Sigmoid colon (tissue), 6 donors: ENCODE measurements at regions not wholly inside any gene's neighbourhood (a gene's known extent, or its start where the extent isn't known, plus 50 kb on each side); places are given as distances from the start of the nearest gene placed in this dataset.

Experiments
- DNase-seq: peaks from one replicate; pipeline ENCODE4 v3.0.0-alpha.2; 2019
- H3K27ac ChIP-seq, 4 donors: fragments of 200-600 bp; sonication (generic); one replicate each; pipeline ENCODE4 v1.5.1; 2016 to 2019; ENCODE audit warnings: mild to moderate bottlenecking in 1 of 4
- H3K27me3 ChIP-seq, 3 donors: fragments of 200-600 bp; sonication (generic); one replicate each; pipeline ENCODE4 v1.5.1; 2019; ENCODE audit warnings: mild to moderate bottlenecking in 1 of 3
- H3K36me3 ChIP-seq, 4 donors: fragments of 200-600 bp; sonication (generic); one replicate each; pipeline ENCODE4 v1.5.1; 2016 to 2019
- H3K4me1 ChIP-seq, 4 donors: fragments of 200-600 bp; sonication (generic); one replicate each; pipeline ENCODE4 v1.5.1; 2017 to 2019
- H3K4me3 ChIP-seq, 4 donors: fragments of 200-600 bp; sonication (generic); one replicate each; pipeline ENCODE4 v1.5.1; 2017 to 2019; ENCODE audit warnings: mild to moderate bottlenecking in 2 of 4, moderate library complexity in 1 of 4
- H3K9me3 ChIP-seq, 4 donors: fragments of 200-600 bp in 3 of 4; sonication (generic) in 3 of 4; one replicate each; pipeline versions ENCODE4 v1.5.1 to v1.6.1; 2013 to 2019
- EP300 ChIP-seq, 4 donors: sonication (generic); formaldehyde crosslinking; IDR thresholded peaks; one replicate each; pipeline ENCODE4 v1.6.1; 2017; ENCODE audit warnings: antibody characterized with exemption in 4 of 4
- POLR2A ChIP-seq, 2 donors: fragments of 450-650 bp; IDR thresholded peaks; one replicate each; pipeline ENCODE4 v1.6.1; 2016; ENCODE audit warnings: antibody characterized with exemption in 2 of 2, mild to moderate bottlenecking in 2 of 2, moderate library complexity in 2 of 2
- POLR2AphosphoS5 ChIP-seq, 4 donors: sonication (generic); formaldehyde crosslinking; IDR thresholded peaks; one replicate each; pipeline ENCODE4 v1.6.1; 2017; ENCODE audit warnings: antibody characterized with exemption in 4 of 4
- WGBS, 2 donors: extraction: QIAGEN DNeasy Blood & Tissue Kit; methylation state at CpG; one replicate each; pipeline ENCODE4 v1.1.7; 2013; 5-methylcytosine and 5-hydroxymethylcytosine counted together
- intact Hi-C: fragments of 100-400 bp; cut with DNase I; formaldehyde crosslinking; loops from one replicate; pipeline ENCODE4 v1.15.1; 2023
- TF ChIP-seq, protein P1 (sequence below), 4 experiments: fragments of 450-650 bp in 3 of 4; fragments of 200-600 bp in 1 of 4; IDR thresholded peaks; one replicate each; pipeline ENCODE4 v1.5.1; 2016 to 2019; ENCODE audit warnings: antibody characterized with exemption in 4 of 4, mild to moderate bottlenecking in 3 of 4, moderate library complexity in 2 of 4
- donor health status: healthy with polysubstance abuse.
- donor health status: healthy.

- no peak overlapping the region for H3K4me3 ChIP-seq
- TF ChIP-seq EP300 (IDR thresholded peaks at IDR 0.05), result no peak
- no peak for TF ChIP-seq POLR2A (IDR thresholded peaks at IDR 0.05)
- TF ChIP-seq, protein P1, sequence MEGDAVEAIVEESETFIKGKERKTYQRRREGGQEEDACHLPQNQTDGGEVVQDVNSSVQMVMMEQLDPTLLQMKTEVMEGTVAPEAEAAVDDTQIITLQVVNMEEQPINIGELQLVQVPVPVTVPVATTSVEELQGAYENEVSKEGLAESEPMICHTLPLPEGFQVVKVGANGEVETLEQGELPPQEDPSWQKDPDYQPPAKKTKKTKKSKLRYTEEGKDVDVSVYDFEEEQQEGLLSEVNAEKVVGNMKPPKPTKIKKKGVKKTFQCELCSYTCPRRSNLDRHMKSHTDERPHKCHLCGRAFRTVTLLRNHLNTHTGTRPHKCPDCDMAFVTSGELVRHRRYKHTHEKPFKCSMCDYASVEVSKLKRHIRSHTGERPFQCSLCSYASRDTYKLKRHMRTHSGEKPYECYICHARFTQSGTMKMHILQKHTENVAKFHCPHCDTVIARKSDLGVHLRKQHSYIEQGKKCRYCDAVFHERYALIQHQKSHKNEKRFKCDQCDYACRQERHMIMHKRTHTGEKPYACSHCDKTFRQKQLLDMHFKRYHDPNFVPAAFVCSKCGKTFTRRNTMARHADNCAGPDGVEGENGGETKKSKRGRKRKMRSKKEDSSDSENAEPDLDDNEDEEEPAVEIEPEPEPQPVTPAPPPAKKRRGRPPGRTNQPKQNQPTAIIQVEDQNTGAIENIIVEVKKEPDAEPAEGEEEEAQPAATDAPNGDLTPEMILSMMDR (IDR thresholded peaks at IDR 0.05), result no peak
- no peak for TF ChIP-seq POLR2AphosphoS5 (IDR thresholded peaks at IDR 0.05)
- intact Hi-C loops, result no loop called here
- H3K4me1 ChIP-seq, result no peaks in the 10 kb centered on the region
- 79 to 82% methylated on average over 2 of the region's 2 CpGs for WGBS, 2 donors
- no peaks in the 10 kb centered on the region for H3K27me3 ChIP-seq
- no peak overlapping the region for H3K27ac ChIP-seq
- DNase-seq, result no peak
- no peaks in the 10 kb centered on the region for H3K36me3 ChIP-seq
- no peaks in the 10 kb centered on the region for H3K9me3 ChIP-seq
Observed at GRCh38 chr5:18238321-18238720, 604.1 kb downstream of the TAF11L14 start.

- intact Hi-C loops, result no loop called here
- TF ChIP-seq, protein P1 (IDR thresholded peaks at IDR 0.05), result no peak
- TF ChIP-seq POLR2A (IDR thresholded peaks at IDR 0.05) (no peak), EP300 (IDR thresholded peaks at IDR 0.05) (no peak), POLR2AphosphoS5 (IDR thresholded peaks at IDR 0.05) (no peak)
- H3K4me3 ChIP-seq, result no peak overlapping the region
- no peak overlapping the region for H3K27ac ChIP-seq
- H3K4me1 ChIP-seq, result no peaks in the 10 kb centered on the region
- H3K27me3 ChIP-seq, result no peaks in the 10 kb centered on the region
- H3K36me3 ChIP-seq, result no peaks in the 10 kb centered on the region
- H3K9me3 ChIP-seq, result no peaks in the 10 kb centered on the region
- DNase-seq, result no peak
- WGBS, 2 donors, result 90 to 92% methylated on average over 1 of the region's 1 CpG
Observed at GRCh38 chr5:18240971-18241370, 606.7 kb downstream of the TAF11L14 start.

DNA sequence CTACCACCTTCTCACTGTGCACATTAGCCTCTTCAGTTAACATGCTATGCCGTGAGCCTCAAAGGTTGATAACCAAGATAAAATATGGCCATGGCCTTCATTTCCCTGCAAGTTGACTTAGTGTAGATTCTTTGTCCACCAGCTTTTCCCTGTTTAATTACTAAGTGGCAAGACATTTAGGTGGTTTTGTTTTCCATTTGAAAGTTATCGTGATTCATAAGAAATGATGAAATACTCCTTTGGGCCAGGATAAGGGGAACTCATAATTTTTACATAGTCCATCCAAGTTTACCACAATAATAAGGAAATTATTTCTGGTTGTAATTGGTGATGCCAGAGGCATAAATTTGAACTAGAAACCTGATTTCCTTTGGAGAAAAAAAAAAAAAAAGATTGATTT, 609.6 kb downstream of the TAF11L14 start:
- Histone ChIP-seq H3K27ac (no peak overlapping the region), H3K4me1 (no peaks in the 10 kb centered on the region), H3K9me3 (no peaks in the 10 kb centered on the region), H3K27me3 (no peaks in the 10 kb centered on the region), H3K4me3 (no peak overlapping the region), H3K36me3 (no peaks in the 10 kb centered on the region)
- intact Hi-C loops, result no loop called here
- DNase-seq, result no peak
- TF ChIP-seq POLR2AphosphoS5 (IDR thresholded peaks at IDR 0.05) (no peak), EP300 (IDR thresholded peaks at IDR 0.05) (no peak), POLR2A (IDR thresholded peaks at IDR 0.05) (no peak)
- TF ChIP-seq, protein P1 (IDR thresholded peaks at IDR 0.05), result no peak
- WGBS, 2 donors, result 40 to 88% methylated on average over 2 of the region's 2 CpGs

- H3K4me3 ChIP-seq, result no peak overlapping the region
- no peaks in the 10 kb centered on the region for H3K4me1 ChIP-seq
- intact Hi-C loops, result no loop called here
- H3K9me3 ChIP-seq, result no peaks in the 10 kb centered on the region
- no peak overlapping the region for H3K27ac ChIP-seq
- no peaks in the 10 kb centered on the region for H3K36me3 ChIP-seq
- DNase-seq, result no peak
- H3K27me3 ChIP-seq, result no peaks in the 10 kb centered on the region
- TF ChIP-seq EP300 (IDR thresholded peaks at IDR 0.05), result no peak
- TF ChIP-seq, protein P1 (IDR thresholded peaks at IDR 0.05), result no peak
- TF ChIP-seq POLR2A (IDR thresholded peaks at IDR 0.05), result no peak
- no peak for TF ChIP-seq POLR2AphosphoS5 (IDR thresholded peaks at IDR 0.05)
Observed at GRCh38 chr5:18244309-18244708, 610.0 kb downstream of the TAF11L14 start.

DNA sequence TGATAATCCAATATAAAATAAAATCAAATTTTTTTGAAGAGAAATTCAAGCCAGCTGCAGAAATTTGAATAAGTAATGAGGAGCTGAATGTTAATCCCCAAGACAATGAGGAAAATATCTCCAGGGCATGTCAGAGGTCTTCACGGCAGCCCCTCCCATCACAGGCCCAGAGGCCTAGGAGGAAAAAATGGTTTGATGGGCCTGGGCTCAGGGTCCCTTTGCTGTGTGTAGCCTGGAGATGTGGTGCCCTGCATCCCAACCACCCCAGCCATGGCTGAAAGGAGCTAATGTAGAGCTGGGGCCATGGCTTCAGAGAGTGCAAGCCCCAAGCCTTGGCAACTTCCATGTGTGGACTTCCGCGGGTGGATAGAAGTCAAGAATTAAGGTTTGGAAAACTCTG, 618.3 kb downstream of the TAF11L14 start:
- Histone ChIP-seq H3K4me3 (no peak overlapping the region), H3K27ac (no peak overlapping the region), H3K36me3 (no peaks in the 10 kb centered on the region), H3K9me3 (no peaks in the 10 kb centered on the region), H3K4me1 (no peaks in the 10 kb centered on the region), H3K27me3 (no peaks in the 10 kb centered on the region)
- no peak for DNase-seq
- no peak for TF ChIP-seq POLR2A (IDR thresholded peaks at IDR 0.05)
- no peak for TF ChIP-seq EP300 (IDR thresholded peaks at IDR 0.05)
- intact Hi-C loops, result no loop called here
- WGBS, 2 donors, result 96% methylated on average over 3 of the region's 3 CpGs
